ENCODE measurements at regions not wholly inside any gene's neighbourhood (a gene's known extent, or its start where the extent isn't known, plus 50 kb on each side); places are given as distances from the start of the nearest gene placed in this dataset.

DNA sequence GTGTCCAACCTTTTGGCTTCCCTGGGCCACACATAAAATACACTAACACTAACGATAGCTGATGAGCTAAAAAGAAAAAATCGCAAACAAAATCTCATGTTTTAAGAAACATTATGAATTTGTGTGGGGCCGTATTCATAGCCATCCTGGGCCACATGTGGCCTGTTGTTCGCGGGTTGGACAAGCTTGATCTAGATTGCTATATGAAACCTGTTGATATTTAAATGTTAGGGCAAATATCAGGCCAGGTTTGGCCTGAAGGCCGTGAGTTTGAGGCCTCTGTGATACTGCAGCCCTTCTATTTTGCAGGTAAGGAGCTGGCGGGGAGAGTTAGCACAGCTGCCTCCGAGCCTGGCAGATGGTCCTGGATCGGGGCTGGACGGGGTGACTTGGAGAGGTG, 99.0 kb downstream of the CEBPB start:
- Histone ChIP-seq H3K36me3 (ENCODE audit: insufficient read depth, low read length) (no peaks in the 10 kb centered on the region), H3K4me1 (ENCODE audit: insufficient read depth, low read length) (no peaks in the 10 kb centered on the region), H3K27ac (ENCODE audit: low read depth, low read length) (no peak overlapping the region), H3K27me3 (ENCODE audit: insufficient read depth, low read length, poor library complexity, severe bottlenecking) (no peaks in the 10 kb centered on the region), H3K4me3 (ENCODE audit: low read length) (no peak overlapping the region), H3K9me3 (ENCODE audit: low read length) (no peaks in the 10 kb centered on the region)
- peaks cover 0 to 3% (median 0%) of the 10 kb centered on the region in 3 donors for H3K36me3 Mint-ChIP-seq
- POLR2A ChIA-PET, result no interaction called here
- peaks cover 9 to 32% of the 10 kb centered on the region in 2 donors for H3K27me3 Mint-ChIP-seq
- CTCF ChIA-PET, result no interaction called here
- no peak overlapping the region for H3K4me3 Mint-ChIP-seq
- no peak overlapping the region for H3K27ac Mint-ChIP-seq
- no peaks in the 10 kb centered on the region for H3K9me3 Mint-ChIP-seq
- no peak for DNase-seq
- peaks cover 1 to 12% (median 7%) of the 10 kb centered on the region in 3 donors for H3K4me1 Mint-ChIP-seq

DNA sequence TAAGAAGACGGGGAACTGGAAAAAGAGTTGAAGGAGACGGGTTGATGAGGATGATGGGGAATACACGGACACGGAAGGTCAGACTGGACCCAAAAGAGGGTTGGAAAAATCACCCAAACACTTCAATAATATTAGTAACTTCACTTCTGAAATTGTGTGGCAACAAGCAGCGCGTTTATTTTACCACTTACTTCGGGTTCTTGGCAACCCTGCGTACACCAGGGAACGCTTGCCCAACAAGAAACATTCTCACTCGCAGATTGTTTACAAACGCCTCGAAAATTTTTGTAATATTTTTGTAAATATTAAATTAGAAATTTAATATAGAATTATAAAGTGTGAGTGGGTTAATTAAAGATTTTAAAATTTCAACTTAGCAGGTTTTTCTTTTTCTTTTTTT, 99.5 kb downstream of the CEBPB start:
- POLR2A ChIA-PET, result no interaction called here
- H3K36me3 Mint-ChIP-seq, result peaks cover 0 to 3% (median 0%) of the 10 kb centered on the region in 3 donors
- CTCF ChIA-PET, result no interaction called here
- H3K9me3 Mint-ChIP-seq, result no peaks in the 10 kb centered on the region
- Histone ChIP-seq H3K9me3 (ENCODE audit: low read length) (no peaks in the 10 kb centered on the region), H3K4me3 (ENCODE audit: low read length) (no peak overlapping the region), H3K4me1 (ENCODE audit: insufficient read depth, low read length) (no peaks in the 10 kb centered on the region), H3K27ac (ENCODE audit: low read depth, low read length) (no peak overlapping the region), H3K36me3 (ENCODE audit: insufficient read depth, low read length) (no peaks in the 10 kb centered on the region), H3K27me3 (ENCODE audit: insufficient read depth, low read length, poor library complexity, severe bottlenecking) (no peaks in the 10 kb centered on the region)
- peaks cover 1 to 12% (median 5%) of the 10 kb centered on the region in 3 donors for H3K4me1 Mint-ChIP-seq
- no peak overlapping the region for H3K4me3 Mint-ChIP-seq
- no peak for DNase-seq
- H3K27ac Mint-ChIP-seq, result no peak overlapping the region
- H3K27me3 Mint-ChIP-seq, result peaks cover 9 to 32% of the 10 kb centered on the region in 2 donors

- H3K27ac Mint-ChIP-seq, result peak overlapping the region in 1 of 8 donors; percentile 87
- H3K27me3 ChIP-seq (ENCODE audit: insufficient read depth, low read length, poor library complexity, severe bottlenecking), result no peaks in the 10 kb centered on the region
- no peak overlapping the region for H3K4me3 ChIP-seq (ENCODE audit: low read length)
- POLR2A ChIA-PET, result no interaction called here
- H3K4me1 ChIP-seq (ENCODE audit: insufficient read depth, low read length), result no peaks in the 10 kb centered on the region
- DNase-seq, result no peak
- peaks cover 0 to 7% (median 0%) of the 10 kb centered on the region in 3 donors for H3K4me1 Mint-ChIP-seq
- H3K9me3 Mint-ChIP-seq, result no peaks in the 10 kb centered on the region
- H3K36me3 Mint-ChIP-seq, result peaks cover 0 to 3% (median 0%) of the 10 kb centered on the region in 3 donors
- no peaks in the 10 kb centered on the region for H3K9me3 ChIP-seq (ENCODE audit: low read length)
- no peaks in the 10 kb centered on the region for H3K36me3 ChIP-seq (ENCODE audit: insufficient read depth, low read length)
- no peak overlapping the region for H3K4me3 Mint-ChIP-seq
- H3K27me3 Mint-ChIP-seq, result peaks cover 9 to 32% of the 10 kb centered on the region in 2 donors
- CTCF ChIA-PET, result no interaction called here
- no peak overlapping the region for H3K27ac ChIP-seq (ENCODE audit: low read depth, low read length)
These were observed 100.2 kb downstream of the CEBPB start for GRCh38 chr20:50290808-50291207.

GRCh38 chr20:50291254-50292078, 100.8 kb downstream of the CEBPB start:
- ChIA-PET CTCF (no interaction called here), POLR2A (no interaction called here)
- H3K4me1 Mint-ChIP-seq, result peaks cover 0 to under 1% (median 0%) of the 10 kb centered on the region in 3 donors
- no peak for DNase-seq
- Histone ChIP-seq H3K4me1 (ENCODE audit: insufficient read depth, low read length) (no peaks in the 10 kb centered on the region), H3K4me3 (ENCODE audit: low read length) (no peak overlapping the region), H3K36me3 (ENCODE audit: insufficient read depth, low read length) (no peaks in the 10 kb centered on the region), H3K27ac (ENCODE audit: low read depth, low read length) (peak overlapping the region; percentile 59), H3K27me3 (ENCODE audit: insufficient read depth, low read length, poor library complexity, severe bottlenecking) (no peaks in the 10 kb centered on the region), H3K9me3 (ENCODE audit: low read length) (no peaks in the 10 kb centered on the region)
- no peaks in the 10 kb centered on the region for H3K36me3 Mint-ChIP-seq
- H3K27me3 Mint-ChIP-seq, result peaks cover 7 to 28% of the 10 kb centered on the region in 2 donors
- H3K9me3 Mint-ChIP-seq, result no peaks in the 10 kb centered on the region
- no peak overlapping the region for H3K4me3 Mint-ChIP-seq
- H3K27ac Mint-ChIP-seq, result peak overlapping the region in 1 of 8 donors; percentile 87

- Mint-ChIP-seq H3K27me3 (peaks cover 7 to 23% of the 10 kb centered on the region in 2 donors), H3K4me1 (no peaks in the 10 kb centered on the region), H3K4me3 (no peak overlapping the region), H3K27ac (no peak overlapping the region), H3K9me3 (no peaks in the 10 kb centered on the region), H3K36me3 (no peaks in the 10 kb centered on the region)
- H3K27ac ChIP-seq (ENCODE audit: low read depth, low read length), result peak overlapping the region; percentile 59
- no peaks in the 10 kb centered on the region for H3K36me3 ChIP-seq (ENCODE audit: insufficient read depth, low read length)
- DNase-seq, result no peak
- no peaks in the 10 kb centered on the region for H3K9me3 ChIP-seq (ENCODE audit: low read length)
- H3K4me1 ChIP-seq (ENCODE audit: insufficient read depth, low read length), result peaks cover 2% of the 10 kb centered on the region
- ChIA-PET CTCF (no interaction called here), POLR2A (no interaction called here)
- H3K27me3 ChIP-seq (ENCODE audit: insufficient read depth, low read length, poor library complexity, severe bottlenecking), result no peaks in the 10 kb centered on the region
- no peak overlapping the region for H3K4me3 ChIP-seq (ENCODE audit: low read length)
These were observed 101.5 kb downstream of the CEBPB start for GRCh38 chr20:50292079-50292590.

GRCh38 chr20:50292591-50293283, 102.1 kb downstream of the CEBPB start:
- Mint-ChIP-seq H3K4me3 (no peak overlapping the region), H3K36me3 (no peaks in the 10 kb centered on the region), H3K27me3 (peaks cover 7 to 23% of the 10 kb centered on the region in 2 donors), H3K27ac (peak overlapping the region in 1 of 8 donors; percentile 14), H3K9me3 (no peaks in the 10 kb centered on the region), H3K4me1 (peaks cover 0 to 4% (median 0%) of the 10 kb centered on the region in 3 donors)
- H3K9me3 ChIP-seq (ENCODE audit: low read length), result no peaks in the 10 kb centered on the region
- no peak overlapping the region for H3K4me3 ChIP-seq (ENCODE audit: low read length)
- CTCF ChIA-PET, result no interaction called here
- H3K4me1 ChIP-seq (ENCODE audit: insufficient read depth, low read length), result peaks cover 4% of the 10 kb centered on the region
- POLR2A ChIA-PET, result no interaction called here
- peak overlapping the region; percentile 59 for H3K27ac ChIP-seq (ENCODE audit: low read depth, low read length)
- no peaks in the 10 kb centered on the region for H3K27me3 ChIP-seq (ENCODE audit: insufficient read depth, low read length, poor library complexity, severe bottlenecking)
- no peaks in the 10 kb centered on the region for H3K36me3 ChIP-seq (ENCODE audit: insufficient read depth, low read length)
- no peak for DNase-seq

- Histone ChIP-seq H3K27ac (ENCODE audit: low read depth, low read length) (peak overlapping the region; percentile 59), H3K9me3 (ENCODE audit: low read length) (no peaks in the 10 kb centered on the region), H3K4me1 (ENCODE audit: insufficient read depth, low read length) (peaks cover 4% of the 10 kb centered on the region), H3K36me3 (ENCODE audit: insufficient read depth, low read length) (no peaks in the 10 kb centered on the region), H3K4me3 (ENCODE audit: low read length) (no peak overlapping the region), H3K27me3 (ENCODE audit: insufficient read depth, low read length, poor library complexity, severe bottlenecking) (no peaks in the 10 kb centered on the region)
- H3K4me1 Mint-ChIP-seq, result peaks cover 0 to 10% (median 5%) of the 10 kb centered on the region in 3 donors
- H3K27me3 Mint-ChIP-seq, result peaks cover 10 to 18% of the 10 kb centered on the region in 2 donors
- DNase-seq, result no peak
- CTCF ChIA-PET, result no interaction called here
- H3K4me3 Mint-ChIP-seq, result no peak overlapping the region
- no peaks in the 10 kb centered on the region for H3K36me3 Mint-ChIP-seq
- no peaks in the 10 kb centered on the region for H3K9me3 Mint-ChIP-seq
- H3K27ac Mint-ChIP-seq, result peak overlapping the region in 1 of 8 donors; percentile 14
- POLR2A ChIA-PET, result no interaction called here
These were observed 102.9 kb downstream of the CEBPB start for GRCh38 chr20:50293284-50294139.
